Fibroblast of pulmonary artery (primary cell): ENCODE measurements at regions not wholly inside any gene's neighbourhood (a gene's known extent, or its start where the extent isn't known, plus 50 kb on each side); places are given as distances from the start of the nearest gene placed in this dataset.
"Not testable (repeated sequence)": the region's sequence is repeated elsewhere in the genome, so short reads cannot be mapped to it uniquely, and the experiment has no call there.

Experiments used
- DNase-seq: peaks from one replicate; pipeline ENCODE4 v3.0.0-alpha.2; 2010; ENCODE audit warnings: low read depth
- H3K4me3 ChIP-seq: replicated peaks from 2 replicates; pipeline ENCODE4 v1.5.1; 2011; ENCODE audit warnings: low read depth, mild to moderate bottlenecking, control low read depth, low read length, moderate library complexity
- CTCF ChIP-seq: IDR thresholded peaks from 2 replicates; pipeline ENCODE4 v1.5.1; 2011; ENCODE audit warnings: mild to moderate bottlenecking, control low read depth, low read length, inconsistent platforms; ENCODE audit errors: missing control alignments

DNA sequence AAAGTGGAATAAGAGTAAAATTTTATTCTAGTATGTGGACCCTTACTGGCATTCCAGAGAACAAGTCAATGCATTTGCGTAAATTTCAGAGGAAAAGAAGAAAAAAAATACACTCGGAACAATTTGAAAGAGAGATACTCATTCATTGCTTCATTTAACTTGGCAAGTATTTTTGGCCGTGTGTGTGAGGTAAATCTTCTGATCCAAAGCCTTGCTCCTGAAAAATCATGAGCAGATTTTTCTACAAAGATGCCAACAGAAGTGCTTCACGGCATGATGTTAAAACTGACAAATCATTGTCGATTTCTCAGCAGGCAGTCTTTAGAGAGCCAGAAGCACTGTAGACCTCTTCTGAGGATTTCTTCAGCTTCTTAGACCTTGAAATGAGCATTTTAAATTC is 194.0 kb downstream of the COX18 start:
- TF ChIP-seq CTCF = no peak
- no peak for DNase-seq
- no peak overlapping the region for H3K4me3 ChIP-seq

DNA sequence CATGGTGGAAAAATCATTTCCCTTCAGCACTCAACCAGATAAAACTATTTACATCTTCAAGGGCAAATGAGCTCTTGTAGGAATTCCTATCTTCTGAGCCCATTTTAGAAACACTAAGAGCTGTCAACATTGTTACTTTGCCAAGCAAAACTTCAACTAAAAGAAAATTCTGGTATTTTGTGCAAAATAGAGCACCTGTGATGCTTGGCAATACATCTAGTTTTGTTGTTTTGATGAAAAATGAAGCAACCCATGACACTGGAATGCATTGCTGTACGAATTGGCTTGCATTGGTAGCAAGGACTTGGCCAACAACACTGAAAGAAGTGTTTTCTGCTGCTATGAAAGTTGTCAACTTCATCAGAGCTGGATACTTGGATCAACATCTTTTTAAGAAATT is 194.4 kb downstream of the COX18 start:
- no peak for DNase-seq
- no peak overlapping the region for H3K4me3 ChIP-seq
- no peak for TF ChIP-seq CTCF

DNA sequence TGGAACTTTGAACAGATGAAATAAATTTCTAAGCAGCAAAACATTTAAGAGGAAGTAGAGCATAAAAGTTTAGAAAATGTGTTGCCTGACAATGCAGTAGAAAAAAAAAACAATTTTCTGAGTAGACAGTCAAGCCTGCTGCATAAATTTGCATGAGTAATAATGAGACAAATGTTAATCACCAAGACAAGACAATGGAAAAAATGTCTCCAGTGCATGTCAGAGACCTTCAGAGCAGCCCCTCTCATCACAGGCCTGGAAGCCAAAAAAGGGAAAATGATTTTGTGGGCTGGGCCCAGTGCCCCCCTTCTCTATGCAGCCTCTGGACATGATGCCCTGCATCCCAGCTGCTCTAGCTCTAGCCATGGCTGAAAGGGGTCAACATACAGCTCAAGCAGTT is 204.6 kb downstream of the COX18 start:
- no peak for DNase-seq

GRCh38 chr4:72864277-72864676 is 205.2 kb downstream of the COX18 start:
- not testable (repeated sequence) for DNase-seq, H3K4me3 ChIP-seq

More for the DNA sequence above, 204.6 kb downstream of the COX18 start:
- H3K4me3 ChIP-seq = no peak overlapping the region
- TF ChIP-seq CTCF = no peak

GRCh38 chr4:72860766-72861165 is 208.8 kb downstream of the COX18 start:
- H3K4me3 ChIP-seq = no peak overlapping the region
- TF ChIP-seq CTCF = no peak
- DNase-seq = peak; percentile 13

- DNase-seq = peak; percentile 88
- TF ChIP-seq CTCF = no peak
- no peak overlapping the region for H3K4me3 ChIP-seq
These were observed 211.2 kb downstream of the COX18 start for GRCh38 chr4:72858328-72858727.

- H3K4me3 ChIP-seq = no peak overlapping the region
- TF ChIP-seq CTCF = no peak
- DNase-seq = peak; percentile 76
These were observed 211.7 kb downstream of the COX18 start for GRCh38 chr4:72857787-72858186.

GRCh38 chr4:72857216-72857615 is 212.3 kb downstream of the COX18 start:
- no peak overlapping the region for H3K4me3 ChIP-seq
- TF ChIP-seq CTCF = no peak
- no peak for DNase-seq
